ENCODE measurements at regions not wholly inside any gene's neighbourhood (a gene's known extent, or its start where the extent isn't known, plus 50 kb on each side); places are given as distances from the start of the nearest gene placed in this dataset.

DNA sequence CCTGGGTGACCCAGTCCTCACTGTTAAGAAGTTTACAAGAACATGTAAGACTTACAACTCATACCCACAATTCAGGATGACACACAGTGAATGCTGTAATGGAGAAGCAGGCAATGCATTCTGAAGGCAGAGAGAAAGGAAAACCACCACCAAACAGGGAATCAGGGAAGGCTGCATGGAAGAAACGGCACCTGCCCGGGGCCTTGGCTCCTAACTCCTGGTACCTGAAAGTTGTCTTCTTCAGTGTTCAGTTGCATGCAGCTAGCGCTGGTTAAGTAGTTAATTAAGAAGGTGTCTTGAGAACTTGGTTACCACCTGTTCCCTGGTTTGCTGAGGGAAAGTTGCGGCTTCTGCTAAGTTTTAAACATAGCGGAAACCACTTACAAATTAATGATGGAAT lies 57.2 kb downstream of the GPR6 start:
- dilution Hi-C loops (cut with MboI; ENCODE audit: extremely low pct_ligation_motif_present, low sequenced_read_pairs) (no loop called here), intact Hi-C loops (cut with micrococcal nuclease) (no loop called here)
- Histone ChIP-seq H4K20me1 (replicated peaks; ENCODE audit: control insufficient read depth, extremely low read depth, insufficient read depth, low read length) (no peaks in the 10 kb centered on the region), H3K4me2 (ENCODE audit: insufficient read depth, low read length) (no peak overlapping the region), H3K9me1 (replicated peaks; ENCODE audit: control insufficient read depth, extremely low read depth, insufficient read depth, low read length) (no peaks in the 10 kb centered on the region), H3K9me3 (replicated peaks; ENCODE audit: control insufficient read depth, insufficient read depth, low read length) (no peaks in the 10 kb centered on the region), H3K79me2 (ENCODE audit: control insufficient read depth, insufficient read depth, low read length) (no peaks in the 10 kb centered on the region), H3K9ac (replicated peaks; ENCODE audit: extremely low read depth, insufficient read depth, low read length) (no peak overlapping the region), H2AFZ (ENCODE audit: low read depth, low read length) (no peak overlapping the region), H3K27ac (ENCODE audit: insufficient read depth, low read depth, low read length) (no peak overlapping the region), H3K4me3 (replicated peaks in 1 of 3; ENCODE audit: insufficient read depth in 1 of 3, low read depth in 1 of 3, low read length in 3 of 3) (no peak overlapping the region), H3K27me3 (ENCODE audit: control insufficient read depth in 2 of 2, insufficient read depth in 2 of 2, low read length in 2 of 2) (peaks cover 0 to 4% of the 10 kb centered on the region in 2 experiments), H3K4me1 (ENCODE audit: control insufficient read depth, extremely low read depth, insufficient read depth, low read length) (no peaks in the 10 kb centered on the region), H3K36me3 (ENCODE audit: control insufficient read depth in 2 of 2, extremely low read depth in 1 of 2, insufficient read depth in 2 of 2, low read length in 2 of 2) (no peaks in the 10 kb centered on the region)
- TF ChIP-seq MAX (IDR thresholded peaks at IDR 0.05; ENCODE audit: insufficient read depth, insufficient read length), result no peak
- no peak for FAIRE-seq
- POLR2A ChIA-PET, result no interaction called here
- no TSS peak for BruUV-seq (replicated peaks)
- DNase-seq (ENCODE audit: low read depth, low spot score), result no peak
- CTCF ChIA-PET, result interaction anchor here (0.9 to 9.6 kb wide), 3 partner anchors 18 to 332 kb away, joined by 3 to 449 read pairs (median 3); no protein-coding TSS in a partner anchor

- H3K9me3 ChIP-seq (replicated peaks; ENCODE audit: control insufficient read depth, insufficient read depth, low read length), result no peaks in the 10 kb centered on the region
- CTCF ChIA-PET, result interaction anchor here (1.0 to 9.6 kb wide), 5 partner anchors 324 to 510 kb away, joined by 3 to 449 read pairs (median 118); no protein-coding TSS in a partner anchor
- H3K4me2 ChIP-seq (ENCODE audit: insufficient read depth, low read length), result no peak overlapping the region
- POLR2A ChIA-PET, result interaction anchor here (0.6 kb wide), 1 partner anchor 19 kb away, joined by 3 read pairs; no protein-coding TSS in a partner anchor
- no peak overlapping the region for H3K27ac ChIP-seq (ENCODE audit: insufficient read depth, low read depth, low read length)
- BruUV-seq (replicated peaks), result no TSS peak
- H3K79me2 ChIP-seq (ENCODE audit: control insufficient read depth, insufficient read depth, low read length), result no peaks in the 10 kb centered on the region
- peaks cover 4% of the 10 kb centered on the region in 2 experiments for H3K27me3 ChIP-seq (ENCODE audit: control insufficient read depth in 2 of 2, insufficient read depth in 2 of 2, low read length in 2 of 2)
- no peaks in the 10 kb centered on the region for H3K9me1 ChIP-seq (replicated peaks; ENCODE audit: control insufficient read depth, extremely low read depth, insufficient read depth, low read length)
- DNase-seq (ENCODE audit: low read depth, low spot score) (no peak), FAIRE-seq (no peak)
- dilution Hi-C loops (cut with MboI; ENCODE audit: extremely low pct_ligation_motif_present, low sequenced_read_pairs), result no loop called here
- H3K4me3 ChIP-seq (replicated peaks in 1 of 3; ENCODE audit: insufficient read depth in 1 of 3, low read depth in 1 of 3, low read length in 3 of 3), result no peak overlapping the region
- no peaks in the 10 kb centered on the region for H3K4me1 ChIP-seq (ENCODE audit: control insufficient read depth, extremely low read depth, insufficient read depth, low read length)
- H4K20me1 ChIP-seq (replicated peaks; ENCODE audit: control insufficient read depth, extremely low read depth, insufficient read depth, low read length), result no peaks in the 10 kb centered on the region
- H3K9ac ChIP-seq (replicated peaks; ENCODE audit: extremely low read depth, insufficient read depth, low read length), result no peak overlapping the region
- intact Hi-C loops (cut with micrococcal nuclease), result no loop called here
- H2AFZ ChIP-seq (ENCODE audit: low read depth, low read length), result no peak overlapping the region
- TF ChIP-seq FOS (IDR thresholded peaks at IDR 0.05; ENCODE audit: borderline replicate concordance, insufficient read depth, low read length), result no peak
- no peak for TF ChIP-seq POLR2A (IDR thresholded peaks at IDR 0.05; ENCODE audit: low read depth, low read length)
- TF ChIP-seq EZH2 (IDR thresholded peaks at IDR 0.05; ENCODE audit: borderline replicate concordance, low read depth, low read length, severe bottlenecking), result no peak
- no peaks in the 10 kb centered on the region for H3K36me3 ChIP-seq (ENCODE audit: control insufficient read depth in 2 of 2, extremely low read depth in 1 of 2, insufficient read depth in 2 of 2, low read length in 2 of 2)
These were observed 58.5 kb downstream of the GPR6 start for GRCh38 chr6:110036408-110037302.

Measured in endothelial cell of umbilical vein (primary cell).